HG02610 (cell line): ENCODE measurements at regions not wholly inside any gene's neighbourhood (a gene's known extent, or its start where the extent isn't known, plus 50 kb on each side); places are given as distances from the start of the nearest gene placed in this dataset.
"Not testable (repeated sequence)": the region's sequence is repeated elsewhere in the genome, so short reads cannot be mapped to it uniquely, and the experiment has no call there.

Experiments used
- ATAC-seq: cut with Tn5 transposase; IDR thresholded peaks from one replicate; pipeline ENCODE4 v1.9.1; 2021; ENCODE audit warnings: mild to moderate bottlenecking, moderate library complexity; ENCODE audit not compliant: unreplicated experiment

GRCh38 chr3:118801899-118802298 lies 232.7 kb downstream of the IGSF11 start:
- no peak for ATAC-seq

GRCh38 chr3:118802325-118803095 lies 232.1 kb downstream of the IGSF11 start:
- ATAC-seq = no peak

GRCh38 chr3:118803096-118803476 lies 231.6 kb downstream of the IGSF11 start:
- no peak for ATAC-seq

GRCh38 chr3:118805007-118805406 lies 229.6 kb downstream of the IGSF11 start:
- ATAC-seq = no peak

- ATAC-seq = no peak
Measured at GRCh38 chr3:118806423-118806822, 228.2 kb downstream of the IGSF11 start.

GRCh38 chr3:118807349-118807748 lies 227.3 kb downstream of the IGSF11 start:
- ATAC-seq = not testable (repeated sequence)

- no peak for ATAC-seq
Measured at GRCh38 chr3:118808723-118809122, 225.9 kb downstream of the IGSF11 start.

- peak; percentile 50 for ATAC-seq
Measured at GRCh38 chr3:118809696-118810498, 224.7 kb downstream of the IGSF11 start.

GRCh38 chr3:118810499-118811035 lies 224.1 kb downstream of the IGSF11 start:
- ATAC-seq = peak; percentile 16

- no peak for ATAC-seq
Measured at GRCh38 chr3:118811236-118811732, 223.4 kb downstream of the IGSF11 start.

- ATAC-seq = peak; percentile 25
Measured at GRCh38 chr3:118813472-118813871, 221.2 kb downstream of the IGSF11 start.

GRCh38 chr3:118817748-118818165 lies 216.9 kb downstream of the IGSF11 start:
- peak; percentile 72 for ATAC-seq

- ATAC-seq = no peak
Measured at GRCh38 chr3:118818386-118818785, 216.3 kb downstream of the IGSF11 start.

- no peak for ATAC-seq
Measured at GRCh38 chr3:118823626-118824025, 211.0 kb downstream of the IGSF11 start.

- ATAC-seq = no peak
Measured at GRCh38 chr3:118827446-118827845, 207.2 kb downstream of the IGSF11 start.

GRCh38 chr3:118828351-118828750 lies 206.3 kb downstream of the IGSF11 start:
- no peak for ATAC-seq

- no peak for ATAC-seq
Measured at GRCh38 chr3:118833075-118833474, 201.6 kb downstream of the IGSF11 start.

GRCh38 chr3:118838871-118839270 lies 195.8 kb downstream of the IGSF11 start:
- no peak for ATAC-seq

GRCh38 chr3:118842147-118842863 lies 192.3 kb downstream of the IGSF11 start:
- ATAC-seq = no peak

GRCh38 chr3:118846176-118846575 lies 188.5 kb downstream of the IGSF11 start:
- no peak for ATAC-seq
